ENCODE measurements at regions not wholly inside any gene's neighbourhood (a gene's known extent, or its start where the extent isn't known, plus 50 kb on each side); places are given as distances from the start of the nearest gene placed in this dataset.

- TF ChIP-seq GATA2 (IDR thresholded peaks at IDR 0.05; ENCODE audit: low read depth, low read length): no peak
- TF ChIP-seq GATA3 (IDR thresholded peaks at IDR 0.05; ENCODE audit: low read depth, low read length): no peak
These were observed 150.7 kb downstream of the BRD1 start for GRCh38 chr22:49676783-49677494.

- TF ChIP-seq GATA3 (IDR thresholded peaks at IDR 0.05; ENCODE audit: low read depth, low read length) (no peak), GATA2 (IDR thresholded peaks at IDR 0.05; ENCODE audit: low read depth, low read length) (no peak)
These were observed 151.4 kb downstream of the BRD1 start for GRCh38 chr22:49676230-49676629.

GRCh38 chr22:49674479-49675050 is 153.1 kb downstream of the BRD1 start:
- TF ChIP-seq GATA3 (IDR thresholded peaks at IDR 0.05; ENCODE audit: low read depth, low read length) (no peak), GATA2 (IDR thresholded peaks at IDR 0.05; ENCODE audit: low read depth, low read length) (no peak)

- TF ChIP-seq GATA2 (IDR thresholded peaks at IDR 0.05; ENCODE audit: low read depth, low read length) (no peak), GATA3 (IDR thresholded peaks at IDR 0.05; ENCODE audit: low read depth, low read length) (no peak)
These were observed 154.6 kb downstream of the BRD1 start for GRCh38 chr22:49673048-49673447.

- TF ChIP-seq GATA2 (IDR thresholded peaks at IDR 0.05; ENCODE audit: low read depth, low read length) (no peak), GATA3 (IDR thresholded peaks at IDR 0.05; ENCODE audit: low read depth, low read length) (no peak)
These were observed 155.6 kb downstream of the BRD1 start for GRCh38 chr22:49672014-49672516.

GRCh38 chr22:49671331-49672013 is 156.2 kb downstream of the BRD1 start:
- TF ChIP-seq GATA3 (IDR thresholded peaks at IDR 0.05; ENCODE audit: low read depth, low read length) (no peak), GATA2 (IDR thresholded peaks at IDR 0.05; ENCODE audit: low read depth, low read length) (no peak)

GRCh38 chr22:49670456-49671330 is 157.0 kb downstream of the BRD1 start:
- TF ChIP-seq GATA3 (IDR thresholded peaks at IDR 0.05; ENCODE audit: low read depth, low read length): no peak
- no peak for TF ChIP-seq GATA2 (IDR thresholded peaks at IDR 0.05; ENCODE audit: low read depth, low read length)

- TF ChIP-seq GATA3 (IDR thresholded peaks at IDR 0.05; ENCODE audit: low read depth, low read length): no peak
- TF ChIP-seq GATA2 (IDR thresholded peaks at IDR 0.05; ENCODE audit: low read depth, low read length): no peak
These were observed 159.3 kb downstream of the BRD1 start for GRCh38 chr22:49668402-49668801.

- TF ChIP-seq GATA2 (IDR thresholded peaks at IDR 0.05; ENCODE audit: low read depth, low read length) (no peak), GATA3 (IDR thresholded peaks at IDR 0.05; ENCODE audit: low read depth, low read length) (no peak)
These were observed 160.4 kb downstream of the BRD1 start for GRCh38 chr22:49667236-49667635.

GRCh38 chr22:49666146-49666809 is 161.4 kb downstream of the BRD1 start:
- TF ChIP-seq GATA3 (IDR thresholded peaks at IDR 0.05; ENCODE audit: low read depth, low read length): no peak
- TF ChIP-seq GATA2 (IDR thresholded peaks at IDR 0.05; ENCODE audit: low read depth, low read length): no peak

- TF ChIP-seq GATA2 (IDR thresholded peaks at IDR 0.05; ENCODE audit: low read depth, low read length) (no peak), GATA3 (IDR thresholded peaks at IDR 0.05; ENCODE audit: low read depth, low read length) (no peak)
These were observed 162.8 kb downstream of the BRD1 start for GRCh38 chr22:49664891-49665290.

GRCh38 chr22:49664371-49664881 is 163.2 kb downstream of the BRD1 start:
- TF ChIP-seq GATA3 (IDR thresholded peaks at IDR 0.05; ENCODE audit: low read depth, low read length) (no peak), GATA2 (IDR thresholded peaks at IDR 0.05; ENCODE audit: low read depth, low read length) (no peak)

- TF ChIP-seq GATA3 (IDR thresholded peaks at IDR 0.05; ENCODE audit: low read depth, low read length) (no peak), GATA2 (IDR thresholded peaks at IDR 0.05; ENCODE audit: low read depth, low read length) (no peak)
These were observed 163.8 kb downstream of the BRD1 start for GRCh38 chr22:49663823-49664222.
